ENCODE measurements at regions not wholly inside any gene's neighbourhood (a gene's known extent, or its start where the extent isn't known, plus 50 kb on each side); places are given as distances from the start of the nearest gene placed in this dataset.
"Not testable (repeated sequence)": the region's sequence is repeated elsewhere in the genome, so short reads cannot be mapped to it uniquely, and the experiment has no call there.

GRCh38 chr12:33514893-33515292, 75.3 kb upstream of the SYT10 start:
- H3K27me3 Mint-ChIP-seq: no peaks in the 10 kb centered on the region
- H3K4me3 Mint-ChIP-seq: no peak overlapping the region
- H3K4me1 Mint-ChIP-seq: no peaks in the 10 kb centered on the region
- DNase-seq: no peak
- no peaks in the 10 kb centered on the region for H3K36me3 Mint-ChIP-seq (ENCODE audit: low read depth)
- no peak overlapping the region for H3K27ac Mint-ChIP-seq
- POLR2A ChIA-PET: no interaction called here
- H3K9me3 Mint-ChIP-seq: no peaks in the 10 kb centered on the region
- CTCF ChIA-PET: no interaction called here

DNA sequence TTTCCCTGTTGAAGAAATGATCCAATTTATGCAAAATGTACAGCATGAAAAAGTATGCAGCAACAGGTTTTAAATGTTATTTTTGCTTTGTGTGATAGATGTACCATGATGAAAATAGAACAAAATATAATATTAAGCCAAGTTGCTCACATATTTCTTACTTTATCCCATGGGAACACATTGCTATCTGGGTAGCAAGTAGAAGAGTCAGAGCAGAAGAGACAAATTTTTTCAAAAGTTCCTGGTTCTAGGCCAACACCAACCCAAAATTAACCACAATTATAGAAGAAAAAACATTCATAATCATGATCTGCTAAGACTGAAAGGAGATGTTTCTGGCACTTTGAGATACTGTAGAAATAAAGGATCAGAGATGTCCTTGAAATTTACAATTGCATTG, 79.9 kb upstream of the SYT10 start:
- no peaks in the 10 kb centered on the region for H3K9me3 Mint-ChIP-seq
- no peaks in the 10 kb centered on the region for H3K4me1 Mint-ChIP-seq
- DNase-seq: no peak
- no peak overlapping the region for H3K4me3 Mint-ChIP-seq
- ChIA-PET CTCF (no interaction called here), POLR2A (no interaction called here)
- no peaks in the 10 kb centered on the region for H3K27me3 Mint-ChIP-seq
- no peak overlapping the region for H3K27ac Mint-ChIP-seq
- no peaks in the 10 kb centered on the region for H3K36me3 Mint-ChIP-seq (ENCODE audit: low read depth)

- H3K4me1 Mint-ChIP-seq; DNase-seq; H3K27ac Mint-ChIP-seq; POLR2A ChIA-PET; H3K4me3 Mint-ChIP-seq; CTCF ChIA-PET; H3K27me3 Mint-ChIP-seq; H3K36me3 Mint-ChIP-seq (ENCODE audit: low read depth); H3K9me3 Mint-ChIP-seq: not testable (repeated sequence)
Measured at GRCh38 chr12:33520505-33521302, 81.1 kb upstream of the SYT10 start.

- Mint-ChIP-seq H3K4me1 (no peaks in the 10 kb centered on the region), H3K9me3 (no peaks in the 10 kb centered on the region), H3K36me3 (ENCODE audit: low read depth) (no peaks in the 10 kb centered on the region), H3K27me3 (no peaks in the 10 kb centered on the region), H3K27ac (no peak overlapping the region), H3K4me3 (no peak overlapping the region)
- no peak for DNase-seq
- POLR2A ChIA-PET: no interaction called here
- CTCF ChIA-PET: no interaction called here
Measured at GRCh38 chr12:33529031-33529430, 89.4 kb upstream of the SYT10 start.

DNA sequence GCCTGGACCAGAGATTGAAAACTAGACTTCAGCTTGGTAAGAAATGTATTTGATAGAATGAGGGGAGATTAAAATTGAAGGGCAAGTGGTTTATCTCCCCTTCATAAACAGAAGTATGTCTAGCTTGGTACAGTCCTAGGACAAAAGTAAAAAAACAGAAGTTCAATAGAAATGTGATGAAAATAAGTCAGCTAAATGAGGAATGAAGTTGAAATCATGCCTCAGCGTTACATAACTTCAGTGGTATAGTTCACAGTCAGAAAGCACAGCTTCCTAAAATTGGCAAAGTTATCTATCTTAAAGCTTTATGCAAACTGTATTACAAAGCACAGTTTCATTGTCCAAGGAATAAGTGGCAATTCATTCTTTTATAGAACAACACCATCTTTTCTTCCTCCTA, 90.2 kb upstream of the SYT10 start:
- POLR2A ChIA-PET: no interaction called here
- no peaks in the 10 kb centered on the region for H3K4me1 Mint-ChIP-seq
- no peak for DNase-seq
- H3K27me3 Mint-ChIP-seq: no peaks in the 10 kb centered on the region
- H3K27ac Mint-ChIP-seq: no peak overlapping the region
- no peak overlapping the region for H3K4me3 Mint-ChIP-seq
- no peaks in the 10 kb centered on the region for H3K36me3 Mint-ChIP-seq (ENCODE audit: low read depth)
- CTCF ChIA-PET: interaction anchor here (0.7 kb wide), 1 partner anchor 940 kb away, joined by 6 read pairs; no protein-coding TSS in a partner anchor
- no peaks in the 10 kb centered on the region for H3K9me3 Mint-ChIP-seq

- no peaks in the 10 kb centered on the region for H3K27me3 Mint-ChIP-seq
- ChIA-PET POLR2A (no interaction called here), CTCF (no interaction called here)
- H3K4me1 Mint-ChIP-seq: no peaks in the 10 kb centered on the region
- DNase-seq: no peak
- no peaks in the 10 kb centered on the region for H3K36me3 Mint-ChIP-seq (ENCODE audit: low read depth)
- H3K9me3 Mint-ChIP-seq: no peaks in the 10 kb centered on the region
- H3K27ac Mint-ChIP-seq: no peak overlapping the region
- H3K4me3 Mint-ChIP-seq: no peak overlapping the region
Measured at GRCh38 chr12:33531261-33531660, 91.6 kb upstream of the SYT10 start.

GRCh38 chr12:33533527-33533926, 93.9 kb upstream of the SYT10 start:
- no peak overlapping the region for H3K27ac Mint-ChIP-seq
- H3K9me3 Mint-ChIP-seq: no peaks in the 10 kb centered on the region
- H3K4me3 Mint-ChIP-seq: no peak overlapping the region
- no peaks in the 10 kb centered on the region for H3K27me3 Mint-ChIP-seq
- CTCF ChIA-PET: no interaction called here
- POLR2A ChIA-PET: no interaction called here
- no peak for DNase-seq
- no peaks in the 10 kb centered on the region for H3K4me1 Mint-ChIP-seq
- no peaks in the 10 kb centered on the region for H3K36me3 Mint-ChIP-seq (ENCODE audit: low read depth)

GRCh38 chr12:33536431-33536830, 96.8 kb upstream of the SYT10 start:
- no peak for DNase-seq
- no peaks in the 10 kb centered on the region for H3K27me3 Mint-ChIP-seq
- peaks cover 2% of the 10 kb centered on the region for H3K9me3 Mint-ChIP-seq
- POLR2A ChIA-PET: no interaction called here
- CTCF ChIA-PET: no interaction called here
- no peaks in the 10 kb centered on the region for H3K4me1 Mint-ChIP-seq
- no peak overlapping the region for H3K27ac Mint-ChIP-seq
- no peak overlapping the region for H3K4me3 Mint-ChIP-seq
- H3K36me3 Mint-ChIP-seq (ENCODE audit: low read depth): no peaks in the 10 kb centered on the region

- Mint-ChIP-seq H3K4me3 (no peak overlapping the region), H3K9me3 (peaks cover 7% of the 10 kb centered on the region), H3K4me1 (no peaks in the 10 kb centered on the region), H3K36me3 (ENCODE audit: low read depth) (no peaks in the 10 kb centered on the region), H3K27me3 (no peaks in the 10 kb centered on the region), H3K27ac (no peak overlapping the region)
- ChIA-PET POLR2A (no interaction called here), CTCF (no interaction called here)
- DNase-seq: no peak
Measured at GRCh38 chr12:33546004-33546403, 106.4 kb upstream of the SYT10 start.

- Mint-ChIP-seq H3K9me3 (peaks cover 7% of the 10 kb centered on the region), H3K4me3 (no peak overlapping the region), H3K27ac (no peak overlapping the region), H3K36me3 (ENCODE audit: low read depth) (no peaks in the 10 kb centered on the region), H3K4me1 (no peaks in the 10 kb centered on the region), H3K27me3 (no peaks in the 10 kb centered on the region)
- no peak for DNase-seq
- ChIA-PET CTCF (no interaction called here), POLR2A (no interaction called here)
Measured at GRCh38 chr12:33547084-33547483, 107.5 kb upstream of the SYT10 start.

GRCh38 chr12:33550214-33550613, 110.6 kb upstream of the SYT10 start:
- H3K27me3 Mint-ChIP-seq; H3K4me1 Mint-ChIP-seq; H3K4me3 Mint-ChIP-seq; DNase-seq; POLR2A ChIA-PET; CTCF ChIA-PET; H3K36me3 Mint-ChIP-seq (ENCODE audit: low read depth); H3K9me3 Mint-ChIP-seq; H3K27ac Mint-ChIP-seq: not testable (repeated sequence)

- Mint-ChIP-seq H3K27me3 (no peaks in the 10 kb centered on the region), H3K4me1 (no peaks in the 10 kb centered on the region)
- CTCF ChIA-PET: no interaction called here
Measured at GRCh38 chr12:33551006-33551405, 111.4 kb upstream of the SYT10 start.

DNA sequence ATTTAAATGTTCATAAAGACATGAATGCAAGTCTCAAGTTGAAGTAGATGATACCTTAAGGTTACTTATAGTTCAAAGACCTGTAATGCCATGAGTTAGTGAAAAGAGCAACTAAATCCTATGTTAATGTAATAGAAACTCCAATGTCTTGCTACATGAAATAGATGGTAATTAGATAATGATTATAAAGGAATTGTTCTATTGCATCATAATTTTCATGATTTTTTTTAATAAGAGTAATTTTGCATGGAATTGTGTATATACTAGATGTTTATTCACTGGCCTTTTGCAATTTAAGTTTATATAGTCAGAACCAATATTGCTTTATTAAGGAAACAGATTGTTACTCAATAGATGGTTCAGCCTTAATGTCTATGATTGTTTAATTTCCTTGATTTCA, 115.5 kb upstream of the SYT10 start:
- no peak overlapping the region for H3K4me3 Mint-ChIP-seq
- H3K4me1 Mint-ChIP-seq: no peaks in the 10 kb centered on the region
- ChIA-PET POLR2A (no interaction called here), CTCF (no interaction called here)
- H3K27me3 Mint-ChIP-seq: no peaks in the 10 kb centered on the region
- H3K36me3 Mint-ChIP-seq (ENCODE audit: low read depth): no peaks in the 10 kb centered on the region
- no peak overlapping the region for H3K27ac Mint-ChIP-seq
- DNase-seq: no peak
- peaks cover 2% of the 10 kb centered on the region for H3K9me3 Mint-ChIP-seq

More at GRCh38 chr12:33551006-33551405, 111.4 kb upstream of the SYT10 start:
- Mint-ChIP-seq H3K4me3 (no peak overlapping the region), H3K9me3 (peaks cover 5% of the 10 kb centered on the region), H3K27ac (no peak overlapping the region), H3K36me3 (ENCODE audit: low read depth) (no peaks in the 10 kb centered on the region)
- no peak for DNase-seq
- POLR2A ChIA-PET: no interaction called here

DNA sequence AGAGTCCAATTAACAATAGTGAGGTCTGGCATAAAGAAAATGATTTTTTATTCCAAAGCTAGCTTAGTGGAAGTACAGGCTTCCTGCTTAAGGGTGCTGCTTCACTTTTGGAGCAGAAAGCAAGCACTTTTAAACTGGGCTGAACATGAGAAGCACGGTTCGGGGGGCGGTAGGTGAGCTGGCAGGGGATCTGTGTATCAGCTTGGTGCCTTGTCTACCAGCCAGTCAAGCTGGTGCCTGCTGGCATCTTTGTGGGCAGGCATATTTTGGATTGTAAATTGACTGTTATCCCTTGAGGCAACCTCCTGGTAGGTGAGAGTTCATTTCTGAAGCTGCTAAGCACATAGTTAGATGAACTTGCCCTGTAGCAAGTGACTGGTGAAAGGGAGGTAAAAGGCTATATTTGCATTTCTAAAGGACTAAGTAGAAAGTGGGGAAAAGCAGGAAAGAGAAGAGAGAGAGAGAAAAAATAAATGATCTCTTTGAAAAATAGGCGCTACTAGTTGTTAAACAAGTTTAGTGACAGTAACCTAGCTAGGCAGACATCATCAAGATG, 121.1 kb upstream of the SYT10 start:
- H3K4me3 Mint-ChIP-seq: no peak overlapping the region

More for the DNA sequence above, 121.1 kb upstream of the SYT10 start:
- Mint-ChIP-seq H3K27me3 (no peaks in the 10 kb centered on the region), H3K36me3 (ENCODE audit: low read depth) (no peaks in the 10 kb centered on the region), H3K4me1 (no peaks in the 10 kb centered on the region), H3K27ac (no peak overlapping the region), H3K9me3 (peaks cover 23% of the 10 kb centered on the region)
- POLR2A ChIA-PET: no interaction called here
- no peak for DNase-seq
- CTCF ChIA-PET: interaction anchor here (0.8 kb wide), 1 partner anchor 33 kb away, joined by 3 read pairs; no protein-coding TSS in a partner anchor

Measured in activated CD4-positive, alpha-beta T cell treated with anti-CD3 and anti-CD28 coated beads, Interleukin-2, amount 10 ng/mL, durations not matched to agents 7 days and 5 days (primary cell).